ENCODE measurements at regions not wholly inside any gene's neighbourhood (a gene's known extent, or its start where the extent isn't known, plus 50 kb on each side); places are given as distances from the start of the nearest gene placed in this dataset.

DNA sequence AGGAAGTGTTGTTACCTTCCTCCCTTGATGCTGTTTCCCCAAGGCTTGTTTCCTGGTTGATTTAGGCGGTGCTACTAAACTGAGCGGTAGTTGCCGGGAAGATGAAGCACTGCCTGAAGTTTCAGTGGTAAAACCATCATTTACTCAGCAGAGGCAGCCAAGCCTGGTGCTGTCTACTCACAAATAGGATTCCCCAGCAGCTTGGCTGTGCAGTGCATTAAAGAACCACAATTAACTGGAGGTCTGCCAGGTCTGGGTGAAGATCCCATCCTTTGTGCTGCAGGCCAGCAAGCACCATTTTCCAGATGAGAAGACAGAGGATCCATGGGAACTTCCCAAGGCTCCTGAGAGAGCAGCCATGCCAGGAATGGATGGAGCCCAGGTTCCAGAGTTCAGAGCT is 231.9 kb upstream of the E2F8 start:
- no peak for DNase-seq (ENCODE audit: low spot score)

- DNase-seq (ENCODE audit: low spot score): no peak
These were observed 227.2 kb upstream of the E2F8 start for GRCh38 chr11:19467904-19468303.

GRCh38 chr11:19466314-19466713 is 225.6 kb upstream of the E2F8 start:
- DNase-seq (ENCODE audit: low spot score): no peak

DNA sequence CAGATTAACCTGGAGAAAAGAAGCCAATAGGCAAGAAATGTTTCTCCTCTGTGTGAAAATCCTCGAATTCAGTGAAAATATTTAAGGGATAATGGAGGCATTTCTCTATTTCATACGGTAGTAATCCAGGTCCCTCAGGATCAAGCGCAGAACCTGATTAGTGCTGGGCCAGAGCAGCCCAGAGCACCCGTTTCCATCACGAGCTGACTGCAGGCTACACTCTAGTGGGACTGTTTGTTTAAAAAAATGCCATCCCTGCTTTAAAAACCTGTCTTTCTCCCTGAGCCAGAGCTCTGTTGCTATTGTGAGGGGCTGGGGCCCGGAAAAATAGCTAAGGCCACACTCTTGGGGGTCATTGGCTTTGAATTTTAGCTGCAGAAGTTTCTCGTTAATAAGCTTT is 223.2 kb upstream of the E2F8 start:
- DNase-seq (ENCODE audit: low spot score): no peak

GRCh38 chr11:19460718-19461405 is 220.1 kb upstream of the E2F8 start:
- DNase-seq (ENCODE audit: low spot score): no peak

- no peak for DNase-seq (ENCODE audit: low spot score)
These were observed 218.5 kb upstream of the E2F8 start for GRCh38 chr11:19459240-19459639.

DNA sequence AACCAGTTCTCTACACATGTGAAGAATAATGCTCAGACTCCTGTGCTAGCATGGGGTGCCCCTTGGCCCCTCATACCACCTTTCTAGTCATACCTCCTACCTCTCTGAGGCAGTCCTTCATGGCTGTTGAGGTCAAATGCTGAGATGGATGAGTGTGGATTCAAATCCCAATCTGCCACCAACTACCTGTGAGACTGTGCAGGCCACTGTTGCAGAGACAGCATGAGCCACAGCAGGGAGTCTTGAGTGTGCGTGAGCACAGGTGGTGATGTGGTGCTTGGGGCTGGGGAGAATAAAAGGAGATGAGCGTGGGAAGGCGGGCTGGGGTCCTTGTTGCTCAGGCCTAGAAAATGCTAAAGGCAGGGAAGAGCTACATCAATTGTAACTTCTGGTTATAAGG is 218.0 kb upstream of the E2F8 start:
- no peak for DNase-seq (ENCODE audit: low spot score)

- no peak for DNase-seq (ENCODE audit: low spot score)
These were observed 217.5 kb upstream of the E2F8 start for GRCh38 chr11:19458231-19458630.

GRCh38 chr11:19455731-19456130 is 215.0 kb upstream of the E2F8 start:
- DNase-seq (ENCODE audit: low spot score): no peak

DNA sequence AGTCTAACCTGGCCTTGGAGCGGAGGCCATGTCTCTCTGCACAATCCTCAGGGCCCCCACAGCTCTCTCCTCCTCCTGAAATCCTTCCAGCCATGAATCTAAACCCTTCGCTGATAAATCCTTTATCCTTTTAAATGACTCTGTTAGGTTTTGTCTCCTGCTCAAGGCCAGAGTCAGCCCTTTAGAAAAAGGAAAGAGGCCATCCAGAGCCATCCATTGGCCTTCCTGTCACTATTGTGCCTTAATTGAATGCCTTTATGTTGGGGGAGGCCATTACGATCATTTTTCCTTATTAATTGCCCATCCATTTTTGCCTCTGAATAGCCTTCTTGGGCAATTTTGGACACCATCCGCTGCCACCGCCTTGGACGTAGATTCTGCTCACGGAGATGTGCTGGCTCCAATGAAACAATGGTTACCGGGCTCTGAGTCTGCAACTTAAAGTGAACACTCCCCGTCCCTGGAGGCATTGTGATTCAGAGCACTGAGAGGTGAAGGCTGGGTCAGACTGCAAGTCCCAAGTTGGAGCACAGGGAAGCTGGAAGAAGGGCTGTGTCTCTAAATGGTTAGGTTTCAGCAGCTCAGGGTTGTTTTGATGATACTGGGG is 213.0 kb upstream of the E2F8 start:
- DNase-seq (ENCODE audit: low spot score): no peak

DNA sequence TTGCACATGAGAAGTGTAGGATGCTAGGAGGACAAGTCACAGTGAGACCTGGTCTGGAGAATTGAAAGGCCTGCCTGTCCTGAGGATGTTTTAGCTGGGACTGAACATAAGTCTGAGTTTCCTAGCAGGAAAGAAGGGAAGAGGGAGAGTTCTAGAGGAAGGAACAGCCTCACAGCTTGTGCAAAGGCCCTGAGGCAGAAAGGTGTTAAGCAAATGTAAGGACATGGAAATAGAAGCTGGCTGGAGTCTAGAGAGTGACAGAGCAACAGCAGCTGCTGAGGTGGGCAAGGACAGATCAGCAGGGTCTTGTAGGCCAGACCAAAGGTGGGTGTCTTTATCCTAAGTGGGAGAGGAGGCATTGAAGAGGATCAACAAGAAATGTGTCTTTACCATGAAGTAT is 210.9 kb upstream of the E2F8 start:
- no peak for DNase-seq (ENCODE audit: low spot score)

DNA sequence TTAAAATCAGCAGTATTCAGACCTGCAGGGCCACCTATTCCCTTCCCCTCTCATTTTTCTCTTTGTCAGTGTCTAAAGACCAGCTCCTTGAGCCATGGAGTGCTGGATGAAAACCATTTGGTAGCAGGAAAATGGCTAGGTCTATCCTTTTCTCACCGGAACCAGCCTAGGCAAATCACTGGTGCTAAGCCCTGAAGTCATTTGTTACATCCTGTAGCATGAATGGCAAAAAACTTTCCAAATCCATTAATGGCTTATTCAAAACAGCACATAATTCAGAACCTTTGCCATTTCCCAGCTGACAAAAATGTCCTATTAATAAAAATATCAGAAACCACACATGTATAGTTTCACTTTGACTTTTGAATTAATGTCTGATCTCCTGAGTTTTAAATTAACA is 209.5 kb upstream of the E2F8 start:
- DNase-seq (ENCODE audit: low spot score): no peak

GRCh38 chr11:19448651-19449050 is 207.9 kb upstream of the E2F8 start:
- DNase-seq (ENCODE audit: low spot score): no peak

DNA sequence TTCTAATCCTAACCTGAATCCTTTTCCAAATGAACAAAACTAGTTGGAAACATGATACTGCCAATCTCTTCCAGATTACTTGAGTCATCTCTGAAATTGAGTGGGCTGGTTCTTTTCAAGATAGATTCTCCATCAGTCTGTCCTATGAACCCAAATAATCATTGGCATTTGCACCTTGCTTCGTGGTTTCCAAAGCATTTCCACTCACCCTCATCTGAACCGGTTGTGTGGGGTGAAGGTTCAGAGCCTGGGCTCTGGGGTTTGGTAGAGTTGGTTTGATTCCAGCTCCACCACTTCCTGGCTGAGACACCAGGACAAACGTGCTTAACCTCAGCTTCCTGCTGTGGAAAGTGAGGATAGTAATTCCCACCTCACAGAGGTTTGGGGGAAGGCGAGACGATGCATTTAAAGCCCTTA is 206.4 kb upstream of the E2F8 start:
- DNase-seq (ENCODE audit: low spot score): no peak

- no peak for DNase-seq (ENCODE audit: low spot score)
These were observed 205.0 kb upstream of the E2F8 start for GRCh38 chr11:19445771-19446170.

GRCh38 chr11:19444231-19444630 is 203.5 kb upstream of the E2F8 start:
- DNase-seq (ENCODE audit: low spot score): no peak

DNA sequence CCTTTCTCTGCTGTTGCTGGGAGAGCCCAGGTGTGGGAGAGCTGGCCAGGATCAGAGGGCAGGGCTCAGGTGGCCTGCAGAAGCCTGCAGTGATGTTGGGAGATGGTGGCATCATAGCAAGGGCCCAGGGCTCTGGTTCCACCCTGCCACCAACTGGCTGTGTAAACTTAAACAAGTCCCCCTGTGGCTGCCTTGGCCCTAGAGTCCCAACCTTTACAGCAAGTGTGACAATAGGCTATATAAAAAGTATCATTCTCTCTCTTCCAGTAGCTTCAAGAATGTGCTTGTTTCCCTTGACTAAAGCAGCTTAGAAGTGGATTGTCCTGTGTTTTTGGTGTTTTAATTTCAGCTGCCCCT is 201.8 kb upstream of the E2F8 start:
- DNase-seq (ENCODE audit: low spot score): no peak

- no peak for DNase-seq (ENCODE audit: low spot score)
These were observed 201.2 kb upstream of the E2F8 start for GRCh38 chr11:19441752-19442553.

DNA sequence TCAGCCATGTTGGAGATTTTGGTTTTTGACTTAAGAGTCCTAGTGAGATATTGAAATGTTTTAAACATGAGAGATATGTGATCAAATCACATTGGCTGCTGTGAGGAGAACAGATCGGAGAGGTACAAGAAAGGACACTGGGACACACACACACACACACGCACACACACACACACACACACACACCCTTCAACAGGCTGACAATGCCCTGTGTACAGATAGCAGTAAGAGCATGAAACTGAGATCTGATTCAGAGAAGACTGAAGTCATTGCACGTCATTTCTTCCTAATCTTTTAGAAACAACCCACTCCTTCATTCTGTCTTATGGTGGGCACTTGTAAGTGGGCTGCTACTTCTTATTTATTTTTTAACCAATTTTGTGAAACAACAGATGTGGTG is 200.5 kb upstream of the E2F8 start:
- DNase-seq (ENCODE audit: low spot score): no peak

DNA sequence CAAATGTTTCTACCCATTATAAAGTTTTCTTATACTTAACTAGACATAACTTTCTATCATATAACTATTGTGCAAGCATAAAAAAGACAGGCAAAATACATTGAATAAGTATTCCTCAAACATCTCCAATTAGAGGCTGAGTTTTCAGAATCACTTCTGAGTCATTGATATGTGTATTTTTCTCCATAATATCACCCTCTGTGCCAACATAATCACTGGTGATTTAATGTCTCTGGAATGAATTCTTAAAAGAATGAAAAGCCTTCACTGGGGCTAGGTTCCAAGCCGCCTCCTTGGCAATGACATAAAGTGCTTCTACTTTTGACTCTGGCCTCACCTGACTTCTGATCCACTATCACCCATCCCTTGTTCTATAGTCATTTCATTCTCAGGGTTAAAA is 197.0 kb upstream of the E2F8 start:
- DNase-seq (ENCODE audit: low spot score): no peak

GRCh38 chr11:19436932-19437331 is 196.2 kb upstream of the E2F8 start:
- DNase-seq (ENCODE audit: low spot score): no peak

DNA sequence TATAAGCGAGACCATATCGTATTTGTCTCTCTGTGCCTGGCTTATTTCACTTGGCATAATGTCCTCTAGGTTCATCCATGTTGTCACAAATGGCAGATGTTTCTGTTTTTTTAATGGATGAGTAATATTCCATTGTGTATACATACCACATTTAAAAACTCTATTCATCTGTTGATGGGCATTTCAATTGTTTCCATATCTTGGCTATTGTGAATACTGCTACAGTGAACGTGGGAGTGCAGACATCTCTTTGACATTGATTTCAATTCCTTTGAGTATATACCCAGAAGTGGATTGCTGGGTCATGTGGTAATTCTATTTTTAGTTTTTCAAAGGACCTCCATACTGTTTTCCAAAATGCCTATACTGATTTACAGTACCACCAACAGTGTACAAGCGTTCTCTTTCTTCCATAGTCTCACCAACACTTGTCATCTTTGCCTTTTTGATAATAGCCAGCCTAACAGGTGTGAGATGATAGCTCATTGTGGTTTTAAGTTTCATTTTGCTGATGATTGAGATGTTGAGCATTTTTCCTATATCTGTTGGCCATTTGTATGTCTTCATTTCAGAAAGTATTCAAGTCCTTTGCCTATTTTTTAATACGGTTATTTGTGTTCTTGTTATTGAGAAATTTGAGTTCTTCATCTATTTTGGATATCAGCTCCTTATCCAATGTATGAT is 194.7 kb upstream of the E2F8 start:
- no peak for DNase-seq (ENCODE audit: low spot score)

DNA sequence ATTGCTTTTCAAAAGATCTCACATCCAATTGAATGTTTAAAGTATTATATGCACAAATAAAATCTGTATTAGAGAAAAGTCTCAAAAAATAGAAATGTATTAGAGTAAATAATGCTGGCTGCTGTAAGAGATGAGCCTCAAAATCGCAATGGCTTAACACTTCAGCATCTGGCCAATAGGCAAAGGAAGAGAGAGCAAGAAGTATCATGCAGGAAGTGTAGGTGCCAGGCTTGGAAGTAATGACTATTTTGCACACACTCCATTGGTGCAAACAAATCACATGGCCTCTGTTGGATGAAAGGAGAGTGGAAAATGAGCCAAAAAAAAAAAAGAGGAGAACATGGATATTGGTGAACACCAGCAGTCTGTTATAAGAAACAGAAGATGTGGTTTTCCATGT is 193.0 kb upstream of the E2F8 start:
- DNase-seq (ENCODE audit: low spot score): no peak
